GM12878 (cell line): ENCODE measurements at regions not wholly inside any gene's neighbourhood (a gene's known extent, or its start where the extent isn't known, plus 50 kb on each side); places are given as distances from the start of the nearest gene placed in this dataset.
"Not testable (repeated sequence)": the region's sequence is repeated elsewhere in the genome, so short reads cannot be mapped to it uniquely, and the experiment has no call there.

ENCODE experiments used
- ATAC-seq: fragments of 200-7000 bp; cut with Tn5 transposase; 3 replicates; pipeline ENCODE4 v1.9.1; 2020; ENCODE audit warnings: mild to moderate bottlenecking, moderate library complexity
- BruUV-seq: library from RNA; stranded (reverse); fragments of 400-500 nt; replicated peaks from 2 replicates; lab custom pipeline; 2021; lab: Mats Ljungman, UMichigan
- CTCF ChIA-PET: fragments of 300-600 bp; sonication (Branson Sonifier 250); formaldehyde crosslinking; extraction: SDS; loops from one replicate; lab custom pipeline; 2021; ENCODE audit warnings: inconsistent platforms; lab: Yijun Ruan, JAX
- POLR2A ChIA-PET: fragments of 350-600 bp; formaldehyde crosslinking; extraction: SDS; loops from one replicate; lab custom pipeline; 2021; ENCODE audit warnings: inconsistent platforms; lab: Charles Lee
- RAD21 ChIA-PET: fragments of 300-600 bp; sonication (Branson Sonifier 250); formaldehyde crosslinking; loops from one replicate; lab custom pipeline; 2023; ENCODE audit warnings: antibody characterized with exemption; ENCODE audit not compliant: unreplicated experiment; lab: Charles Lee
- SMC1A ChIA-PET: fragments of 300-600 bp; sonication (Branson Sonifier 250); formaldehyde crosslinking; loops from one replicate; lab custom pipeline; 2023; ENCODE audit not compliant: unreplicated experiment, uncharacterized antibody; lab: Charles Lee
- DNase-seq: peaks from one replicate; pipeline ENCODE4 v3.0.0-alpha.2; 2011; ENCODE audit warnings: low read depth, low spot score
- FAIRE-seq: peaks from 3 replicates; lab custom pipeline; 2011; peaks lifted over from hg19 to GRCh38; lab: Jason Lieb, UNC
- H2AFZ ChIP-seq: 2 replicates; pipeline ENCODE4 v1.6.0; 2011; ENCODE audit warnings: low read depth, low read length, control low read depth; ENCODE audit not compliant: control insufficient read depth
- H3K27ac ChIP-seq: 2 replicates; pipeline ENCODE4 v1.5.1; 2011; ENCODE audit warnings: control low read depth; ENCODE audit not compliant: control insufficient read depth, insufficient read depth
- H3K27me3 ChIP-seq, 2 experiments: replicated peaks in 1 of 2; 2 replicates each; pipeline versions ENCODE4 v1.6.0 to v1.6.1; 2011; ENCODE audit warnings: low read length in 1 of 2; ENCODE audit not compliant: control insufficient read depth in 2 of 2, insufficient read depth in 2 of 2
- H3K36me3 ChIP-seq, 2 experiments: 2 replicates each; pipeline ENCODE4 v1.5.1; 2011; ENCODE audit warnings: low read length in 1 of 2; ENCODE audit not compliant: control insufficient read depth in 2 of 2, insufficient read depth in 2 of 2
- H3K4me1 ChIP-seq: 2 replicates; pipeline ENCODE4 v1.6.1; 2011; ENCODE audit warnings: mild to moderate bottlenecking, low read length, moderate library complexity, mixed read lengths; ENCODE audit not compliant: control insufficient read depth, insufficient read depth
- H3K4me2 ChIP-seq: 2 replicates; pipeline ENCODE4 v1.6.0; 2011; ENCODE audit warnings: control low read depth; ENCODE audit not compliant: control insufficient read depth, insufficient read depth
- H3K4me3 ChIP-seq: fragments of 200-600 bp; sonication (generic); 2 replicates; pipeline ENCODE4 v1.5.1; 2016
- H3K79me2 ChIP-seq: 2 replicates; pipeline ENCODE4 v1.6.0; 2011; ENCODE audit warnings: low read length; ENCODE audit not compliant: control insufficient read depth, insufficient read depth
- H3K9ac ChIP-seq: 2 replicates; pipeline ENCODE4 v1.8.0; 2011; ENCODE audit warnings: low read length, control low read depth, mixed read lengths; ENCODE audit not compliant: control insufficient read depth, insufficient read depth
- H3K9me3 ChIP-seq: replicated peaks from 3 replicates; pipeline ENCODE4 v1.5.1; 2011; ENCODE audit warnings: mild to moderate bottlenecking, low read length; ENCODE audit not compliant: control insufficient read depth, insufficient read depth
- H4K20me1 ChIP-seq: 2 replicates; pipeline ENCODE4 v1.6.0; 2011; ENCODE audit not compliant: control insufficient read depth, insufficient read depth
- CHD2 ChIP-seq: IDR thresholded peaks from 2 replicates; pipeline ENCODE4 v1.6.1; 2011; ENCODE audit warnings: low read depth, low read length, improper control_type of control experiment, borderline replicate concordance
- MYB ChIP-seq: fragments of 150-350 bp; IDR thresholded peaks from 2 replicates; pipeline ENCODE4 v1.6.1; 2014; ENCODE audit warnings: mild to moderate bottlenecking, low read depth, low read length, borderline replicate concordance
- SMAD1 ChIP-seq: fragments of 450-650 bp; IDR thresholded peaks from 2 replicates; pipeline ENCODE4 v1.6.1; 2018; ENCODE audit warnings: mild to moderate bottlenecking, low read depth; ENCODE audit not compliant: partially characterized antibody
- SREBF2 ChIP-seq: IDR thresholded peaks from 2 replicates; pipeline ENCODE4 v1.6.1; 2012; ENCODE audit warnings: mild to moderate bottlenecking, low read length
- ZNF622 ChIP-seq: fragments of 450-650 bp; IDR thresholded peaks from 2 replicates; pipeline ENCODE4 v1.6.1; 2017; ENCODE audit warnings: mild to moderate bottlenecking, inconsistent platforms
- WGBS: methylation state at CpG from one replicate; pipeline ENCODE4 v1.1.6; 2016; ENCODE audit warnings: low lambda C conversion rate; ENCODE audit not compliant: insufficient replicate concordance, insufficient coverage; ENCODE audit errors: missing lambda C conversion rate; 5-methylcytosine and 5-hydroxymethylcytosine counted together
- in situ Hi-C: fragments of 300-500 bp; cut with MboI; formaldehyde crosslinking; loops from 9 replicates; pipeline ENCODE4 v1.14.3; 2018; ENCODE audit warnings: mixed read lengths
- intact Hi-C: fragments of 100-400 bp; cut with micrococcal nuclease; formaldehyde crosslinking; loops from one replicate; pipeline ENCODE4 v1.14.2; 2022; ENCODE audit not compliant: unreplicated experiment
- TF ChIP-seq, protein P1 (sequence below): fragments of 450-650 bp; IDR thresholded peaks from 2 replicates; pipeline ENCODE4 v1.6.1; 2014; ENCODE audit warnings: mild to moderate bottlenecking
- TF ChIP-seq, protein P2 (sequence below): IDR thresholded peaks from 2 replicates; pipeline ENCODE4 v1.6.1; 2012; ENCODE audit warnings: low read depth, low read length, improper control_type of control experiment

DNA sequence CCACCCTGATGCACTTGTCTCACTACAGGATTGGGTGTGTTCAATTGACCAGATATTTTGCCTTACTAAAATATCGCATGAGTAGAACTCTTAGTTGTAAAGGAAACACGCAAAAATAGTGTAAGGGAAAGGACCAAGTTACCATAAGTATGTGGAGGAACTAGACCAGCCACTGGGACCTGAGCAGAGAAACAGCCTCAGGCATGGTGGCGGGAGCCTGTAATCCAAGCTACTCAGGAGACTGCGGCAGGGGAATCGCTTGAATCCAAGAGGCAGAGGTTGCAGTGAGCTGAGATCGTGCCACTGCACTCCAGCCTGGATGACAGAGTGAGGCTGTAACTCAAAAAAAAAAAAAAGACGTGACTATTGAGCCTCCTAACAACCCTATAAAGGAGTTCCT lies 117.9 kb upstream of the SPATA31C2 start (continued):
- TF ChIP-seq, protein P1, sequence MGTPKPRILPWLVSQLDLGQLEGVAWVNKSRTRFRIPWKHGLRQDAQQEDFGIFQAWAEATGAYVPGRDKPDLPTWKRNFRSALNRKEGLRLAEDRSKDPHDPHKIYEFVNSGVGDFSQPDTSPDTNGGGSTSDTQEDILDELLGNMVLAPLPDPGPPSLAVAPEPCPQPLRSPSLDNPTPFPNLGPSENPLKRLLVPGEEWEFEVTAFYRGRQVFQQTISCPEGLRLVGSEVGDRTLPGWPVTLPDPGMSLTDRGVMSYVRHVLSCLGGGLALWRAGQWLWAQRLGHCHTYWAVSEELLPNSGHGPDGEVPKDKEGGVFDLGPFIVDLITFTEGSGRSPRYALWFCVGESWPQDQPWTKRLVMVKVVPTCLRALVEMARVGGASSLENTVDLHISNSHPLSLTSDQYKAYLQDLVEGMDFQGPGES: no peak
- TF ChIP-seq MYB (no peak), SREBF2 (no peak), CHD2 (no peak), SMAD1 (no peak), ZNF622 (no peak)
- TF ChIP-seq, protein P2, sequence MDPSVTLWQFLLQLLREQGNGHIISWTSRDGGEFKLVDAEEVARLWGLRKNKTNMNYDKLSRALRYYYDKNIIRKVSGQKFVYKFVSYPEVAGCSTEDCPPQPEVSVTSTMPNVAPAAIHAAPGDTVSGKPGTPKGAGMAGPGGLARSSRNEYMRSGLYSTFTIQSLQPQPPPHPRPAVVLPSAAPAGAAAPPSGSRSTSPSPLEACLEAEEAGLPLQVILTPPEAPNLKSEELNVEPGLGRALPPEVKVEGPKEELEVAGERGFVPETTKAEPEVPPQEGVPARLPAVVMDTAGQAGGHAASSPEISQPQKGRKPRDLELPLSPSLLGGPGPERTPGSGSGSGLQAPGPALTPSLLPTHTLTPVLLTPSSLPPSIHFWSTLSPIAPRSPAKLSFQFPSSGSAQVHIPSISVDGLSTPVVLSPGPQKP: no peak

DNA sequence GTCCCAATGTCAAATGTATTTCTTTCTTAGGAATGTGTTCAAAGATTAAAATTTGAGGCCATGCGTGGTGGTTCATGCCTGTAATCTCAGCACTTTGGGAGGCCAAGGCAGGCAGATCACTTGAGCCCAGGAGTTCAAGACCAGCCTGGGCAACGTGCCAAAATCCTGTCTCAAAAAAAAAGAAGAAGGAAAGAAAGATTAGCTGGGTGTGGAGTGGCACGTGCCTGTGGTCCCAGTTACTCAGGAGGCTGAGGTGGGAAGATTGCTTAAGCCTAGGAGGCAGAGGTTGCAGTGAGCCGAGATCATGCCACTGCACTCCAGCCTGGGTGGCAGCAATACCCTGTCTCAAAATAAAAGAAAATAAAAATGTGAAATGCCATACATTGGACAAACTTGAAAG lies 117.5 kb upstream of the SPATA31C2 start:
- RAD21 ChIA-PET, H4K20me1 ChIP-seq, ATAC-seq, H3K4me2 ChIP-seq, intact Hi-C loops, H3K36me3 ChIP-seq, H2AFZ ChIP-seq, DNase-seq, H3K27me3 ChIP-seq, POLR2A ChIA-PET, H3K9ac ChIP-seq, H3K79me2 ChIP-seq, H3K27ac ChIP-seq, H3K9me3 ChIP-seq, SMC1A ChIA-PET, H3K4me3 ChIP-seq, in situ Hi-C loops, BruUV-seq, FAIRE-seq, H3K4me1 ChIP-seq: not testable (repeated sequence)
- CTCF ChIA-PET: interaction anchor here (0.9 kb wide), 1 partner anchor 29 kb away, joined by 4 read pairs; no protein-coding TSS in a partner anchor
- WGBS: 1% methylated on average over 4 of the region's 4 CpGs
